Loucy (cell line): ENCODE measurements at regions not wholly inside any gene's neighbourhood (a gene's known extent, or its start where the extent isn't known, plus 50 kb on each side); places are given as distances from the start of the nearest gene placed in this dataset.

Source experiments
- H2AFZ ChIP-seq: fragments of 200-600 bp; sonication (generic); 2 replicates; pipeline ENCODE4 v1.6.0; 2016; ENCODE audit warnings: antibody characterized with exemption, mild to moderate bottlenecking, low read length, moderate library complexity
- H3F3A ChIP-seq: fragments of 200-600 bp; 2 replicates; pipeline ENCODE4 v1.6.0; 2016; ENCODE audit warnings: antibody characterized with exemption, low read depth, mild to moderate bottlenecking
- H3K27me3 ChIP-seq: fragments of 200-600 bp; sonication (generic); 2 replicates; pipeline ENCODE4 v1.6.1; 2014; ENCODE audit warnings: low read length, mild to moderate bottlenecking; ENCODE audit not compliant: insufficient read depth, poor library complexity, severe bottlenecking
- H3K36me3 ChIP-seq: fragments of 200-600 bp; sonication (generic); 2 replicates; pipeline ENCODE4 v1.6.1; 2016; ENCODE audit warnings: low read length; ENCODE audit not compliant: insufficient read depth
- H3K4me1 ChIP-seq: fragments of 200-600 bp; sonication (generic); 2 replicates; pipeline ENCODE4 v1.5.1; 2014; ENCODE audit warnings: low read length, mild to moderate bottlenecking; ENCODE audit not compliant: insufficient read depth, poor library complexity, severe bottlenecking
- H3K4me2 ChIP-seq: fragments of 200-600 bp; sonication (generic); 2 replicates; pipeline ENCODE4 v1.6.0; 2014; ENCODE audit warnings: antibody characterized with exemption, low read length, low read depth, mild to moderate bottlenecking; ENCODE audit not compliant: poor library complexity, severe bottlenecking
- H3K4me3 ChIP-seq: fragments of 200-600 bp; sonication (generic); 2 replicates; pipeline ENCODE4 v1.5.1; 2014; ENCODE audit warnings: low read length, mild to moderate bottlenecking, mixed read lengths; ENCODE audit not compliant: poor library complexity, severe bottlenecking
- H3K79me2 ChIP-seq: fragments of 200-600 bp; sonication (generic); 2 replicates; pipeline ENCODE4 v1.6.1; 2014; ENCODE audit warnings: low read length; ENCODE audit not compliant: insufficient read depth
- H3K9ac ChIP-seq: fragments of 200-600 bp; sonication (generic); 2 replicates; pipeline ENCODE4 v1.6.0; 2014; ENCODE audit warnings: mild to moderate bottlenecking, low read depth, low read length, moderate library complexity; ENCODE audit not compliant: poor library complexity, severe bottlenecking
- H3K9me2 ChIP-seq: fragments of 200-600 bp; sonication (generic); replicated peaks from 2 replicates; pipeline ENCODE4 v1.6.1; 2016; ENCODE audit warnings: low read depth, low read length, mixed read lengths
- H3K9me3 ChIP-seq: fragments of 200-600 bp; sonication (generic); 2 replicates; pipeline ENCODE4 v1.6.1; 2014; ENCODE audit warnings: mild to moderate bottlenecking, antibody characterized with exemption, low read length, low read depth; ENCODE audit not compliant: insufficient read depth
- H4K20me1 ChIP-seq: fragments of 200-600 bp; sonication (generic); 2 replicates; pipeline ENCODE4 v1.6.0; 2014; ENCODE audit warnings: antibody characterized with exemption, low read length, mild to moderate bottlenecking; ENCODE audit not compliant: insufficient read depth, poor library complexity, severe bottlenecking
- CTCF ChIP-seq: fragments of 200-600 bp; sonication (generic); conservative IDR thresholded peaks from 2 replicates; pipeline ENCODE4 v1.5.1; 2014; ENCODE audit warnings: mild to moderate bottlenecking, antibody characterized with exemption, low read length
- EZH2phosphoT487 ChIP-seq: fragments of 200-600 bp; IDR thresholded peaks from 2 replicates; pipeline ENCODE4 v1.6.1; 2018; ENCODE audit warnings: antibody characterized with exemption, mild to moderate bottlenecking, moderate library complexity, borderline replicate concordance

GRCh38 chr3:16102187-16102561 is 72.3 kb upstream of the GALNT15 start:
- Histone ChIP-seq H3K9me3 (no peaks in the 10 kb centered on the region), H2AFZ (no peak overlapping the region), H4K20me1 (no peaks in the 10 kb centered on the region), H3K4me3 (no peak overlapping the region), H3K79me2 (no peaks in the 10 kb centered on the region), H3K4me1 (no peaks in the 10 kb centered on the region), H3K4me2 (no peak overlapping the region), H3K36me3 (no peaks in the 10 kb centered on the region), H3K27me3 (no peaks in the 10 kb centered on the region), H3K9me2 (no peaks in the 10 kb centered on the region), H3F3A (no peaks in the 10 kb centered on the region), H3K9ac (no peak overlapping the region)
- TF ChIP-seq EZH2phosphoT487 = no peak
- no peak for TF ChIP-seq CTCF

GRCh38 chr3:16102905-16103364 is 71.5 kb upstream of the GALNT15 start:
- TF ChIP-seq EZH2phosphoT487 (no peak), CTCF (no peak)
- Histone ChIP-seq H3F3A (no peaks in the 10 kb centered on the region), H3K4me1 (no peaks in the 10 kb centered on the region), H4K20me1 (no peaks in the 10 kb centered on the region), H3K9ac (no peak overlapping the region), H3K79me2 (no peaks in the 10 kb centered on the region), H3K27me3 (no peaks in the 10 kb centered on the region), H3K4me2 (no peak overlapping the region), H2AFZ (no peak overlapping the region), H3K36me3 (no peaks in the 10 kb centered on the region), H3K4me3 (no peak overlapping the region), H3K9me3 (no peaks in the 10 kb centered on the region), H3K9me2 (no peaks in the 10 kb centered on the region)

GRCh38 chr3:16103472-16103871 is 71.0 kb upstream of the GALNT15 start:
- Histone ChIP-seq H3K4me2 (no peak overlapping the region), H3K4me1 (no peaks in the 10 kb centered on the region), H3K9me3 (no peaks in the 10 kb centered on the region), H4K20me1 (no peaks in the 10 kb centered on the region), H3K9me2 (no peaks in the 10 kb centered on the region), H3K27me3 (no peaks in the 10 kb centered on the region), H3K9ac (no peak overlapping the region), H2AFZ (no peak overlapping the region), H3K36me3 (no peaks in the 10 kb centered on the region), H3F3A (no peaks in the 10 kb centered on the region), H3K4me3 (no peak overlapping the region), H3K79me2 (no peaks in the 10 kb centered on the region)
- TF ChIP-seq CTCF = no peak
- TF ChIP-seq EZH2phosphoT487 = no peak
